ENCODE measurements at regions not wholly inside any gene's neighbourhood (a gene's known extent, or its start where the extent isn't known, plus 50 kb on each side); places are given as distances from the start of the nearest gene placed in this dataset.

- no peak for TF ChIP-seq CTCF (IDR thresholded peaks at IDR 0.05)
- no peaks in the 10 kb centered on the region for H3K27me3 ChIP-seq (ENCODE audit: control insufficient read depth, insufficient read depth, low read length)
- H3K9me3 ChIP-seq (ENCODE audit: control insufficient read depth, insufficient read depth, low read length) = no peaks in the 10 kb centered on the region
- no peak overlapping the region for H3K27ac ChIP-seq (ENCODE audit: low read length)
- no peak for DNase-seq
- H3K4me3 ChIP-seq (ENCODE audit: low read length) = no peak overlapping the region
- H3K36me3 ChIP-seq (ENCODE audit: control insufficient read depth, insufficient read depth, low read length) = no peaks in the 10 kb centered on the region
- no peak for ATAC-seq
- no peak overlapping the region for H3K27ac Mint-ChIP-seq
- H3K4me3 Mint-ChIP-seq = no peak overlapping the region
- no peaks in the 10 kb centered on the region for H3K4me1 ChIP-seq (ENCODE audit: control insufficient read depth, insufficient read depth, low read length)
- no peaks in the 10 kb centered on the region for H3K4me1 Mint-ChIP-seq
- H3K27me3 Mint-ChIP-seq (ENCODE audit: low read depth in 2 of 2) = no peaks in the 10 kb centered on the region
- H3K9me3 Mint-ChIP-seq = peaks cover 2 to 6% of the 10 kb centered on the region in 2 donors
- H3K36me3 Mint-ChIP-seq = no peaks in the 10 kb centered on the region
- intact Hi-C loops (cut with micrococcal nuclease) = no loop called here
- 80% methylated on average over 1 of the region's 1 CpG for WGBS (ENCODE audit: insufficient coverage)
These were observed 119.5 kb upstream of the PARD3B start for GRCh38 chr2:204425821-204426220.

GRCh38 chr2:204428675-204429074, 116.6 kb upstream of the PARD3B start:
- ATAC-seq (no peak), DNase-seq (no peak)
- intact Hi-C loops (cut with micrococcal nuclease) = no loop called here
- H3K4me3 Mint-ChIP-seq = no peak overlapping the region
- H3K36me3 ChIP-seq (ENCODE audit: control insufficient read depth, insufficient read depth, low read length) = no peaks in the 10 kb centered on the region
- no peaks in the 10 kb centered on the region for H3K27me3 Mint-ChIP-seq (ENCODE audit: low read depth in 2 of 2)
- TF ChIP-seq CTCF (IDR thresholded peaks at IDR 0.05) = no peak
- no peaks in the 10 kb centered on the region for H3K4me1 Mint-ChIP-seq
- peaks cover 8 to 10% of the 10 kb centered on the region in 2 donors for H3K9me3 Mint-ChIP-seq
- no peaks in the 10 kb centered on the region for H3K4me1 ChIP-seq (ENCODE audit: control insufficient read depth, insufficient read depth, low read length)
- no peak overlapping the region for H3K27ac ChIP-seq (ENCODE audit: low read length)
- no peaks in the 10 kb centered on the region for H3K27me3 ChIP-seq (ENCODE audit: control insufficient read depth, insufficient read depth, low read length)
- no peaks in the 10 kb centered on the region for H3K9me3 ChIP-seq (ENCODE audit: control insufficient read depth, insufficient read depth, low read length)
- H3K27ac Mint-ChIP-seq = no peak overlapping the region
- H3K36me3 Mint-ChIP-seq = no peaks in the 10 kb centered on the region
- H3K4me3 ChIP-seq (ENCODE audit: low read length) = no peak overlapping the region

GRCh38 chr2:204431529-204431928, 113.7 kb upstream of the PARD3B start:
- no peaks in the 10 kb centered on the region for H3K27me3 Mint-ChIP-seq (ENCODE audit: low read depth in 2 of 2)
- intact Hi-C loops (cut with micrococcal nuclease) = no loop called here
- Histone ChIP-seq H3K9me3 (ENCODE audit: control insufficient read depth, insufficient read depth, low read length) (no peaks in the 10 kb centered on the region), H3K4me1 (ENCODE audit: control insufficient read depth, insufficient read depth, low read length) (no peaks in the 10 kb centered on the region), H3K4me3 (ENCODE audit: low read length) (no peak overlapping the region), H3K36me3 (ENCODE audit: control insufficient read depth, insufficient read depth, low read length) (no peaks in the 10 kb centered on the region), H3K27ac (ENCODE audit: low read length) (no peak overlapping the region), H3K27me3 (ENCODE audit: control insufficient read depth, insufficient read depth, low read length) (no peaks in the 10 kb centered on the region)
- TF ChIP-seq CTCF (IDR thresholded peaks at IDR 0.05) = no peak
- H3K4me1 Mint-ChIP-seq = no peaks in the 10 kb centered on the region
- no peak for DNase-seq
- H3K36me3 Mint-ChIP-seq = no peaks in the 10 kb centered on the region
- no CpG with 5 or more reads among the region's 1 CpG for WGBS (ENCODE audit: insufficient coverage)
- no peak overlapping the region for H3K27ac Mint-ChIP-seq
- no peak overlapping the region for H3K4me3 Mint-ChIP-seq
- H3K9me3 Mint-ChIP-seq = peaks cover 3 to 10% of the 10 kb centered on the region in 2 donors
- ATAC-seq = no peak

- TF ChIP-seq CTCF (IDR thresholded peaks at IDR 0.05) = no peak
- Mint-ChIP-seq H3K27me3 (ENCODE audit: low read depth in 2 of 2) (no peaks in the 10 kb centered on the region), H3K9me3 (peaks cover 3 to 10% of the 10 kb centered on the region in 2 donors), H3K36me3 (no peaks in the 10 kb centered on the region), H3K4me3 (no peak overlapping the region), H3K4me1 (no peaks in the 10 kb centered on the region), H3K27ac (no peak overlapping the region)
- ATAC-seq (no peak), DNase-seq (no peak)
- Histone ChIP-seq H3K27me3 (ENCODE audit: control insufficient read depth, insufficient read depth, low read length) (no peaks in the 10 kb centered on the region), H3K4me3 (ENCODE audit: low read length) (no peak overlapping the region), H3K36me3 (ENCODE audit: control insufficient read depth, insufficient read depth, low read length) (no peaks in the 10 kb centered on the region), H3K27ac (ENCODE audit: low read length) (no peak overlapping the region), H3K9me3 (ENCODE audit: control insufficient read depth, insufficient read depth, low read length) (no peaks in the 10 kb centered on the region), H3K4me1 (ENCODE audit: control insufficient read depth, insufficient read depth, low read length) (no peaks in the 10 kb centered on the region)
- intact Hi-C loops (cut with micrococcal nuclease) = no loop called here
- 93% methylated on average over 5 of the region's 6 CpGs for WGBS (ENCODE audit: insufficient coverage)
These were observed 113.1 kb upstream of the PARD3B start for GRCh38 chr2:204432196-204432595.
